ENCODE measurements at regions not wholly inside any gene's neighbourhood (a gene's known extent, or its start where the extent isn't known, plus 50 kb on each side); places are given as distances from the start of the nearest gene placed in this dataset.
A peak's percentile ranks its signal among the peaks of the same experiment; 100 is the strongest.

DNA sequence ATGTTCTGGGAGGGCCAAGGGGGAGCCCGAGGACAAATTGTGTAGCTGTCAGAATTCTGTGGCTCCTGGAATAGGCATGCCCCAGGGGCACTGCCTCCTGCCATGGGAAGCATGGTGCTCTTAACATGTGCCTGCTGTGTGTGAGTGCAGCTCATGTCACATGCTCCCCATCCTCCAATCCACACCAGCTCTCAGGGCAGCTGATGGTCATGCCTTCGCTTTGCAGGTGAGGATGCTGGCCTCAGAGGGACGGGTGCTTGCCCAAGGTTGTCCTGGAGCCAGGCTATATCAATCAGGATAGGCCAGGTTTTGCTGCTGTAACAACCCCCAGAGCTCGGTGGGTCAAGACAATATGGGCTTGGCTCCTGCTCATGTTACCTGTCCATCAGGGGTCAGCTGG is 303.4 kb downstream of the RPS24 start:
- DNase-seq, result no peak
- Histone ChIP-seq H3K9ac (no peak overlapping the region), H4K20me1 (ENCODE audit: insufficient read depth) (no peaks in the 10 kb centered on the region), H3K9me2 (no peaks in the 10 kb centered on the region), H3K36me3 (replicated peaks in 1 of 2; ENCODE audit: control insufficient read depth in 1 of 2, insufficient read depth in 2 of 2, low read length in 1 of 2) (no peaks in the 10 kb centered on the region), H2AFZ (ENCODE audit: low read depth) (no peak overlapping the region), H3K4me2 (no peak overlapping the region), H3K4me1 (ENCODE audit: control insufficient read depth in 1 of 2, insufficient read depth in 2 of 2, low read depth in 1 of 2, low read length in 1 of 2) (peaks cover 19 to 25% of the 10 kb centered on the region in 2 experiments; a peak in 2 of 4 replicates), H3F3A (replicated peaks; ENCODE audit: insufficient read depth) (peaks cover 19% of the 10 kb centered on the region), H3K27ac (ENCODE audit: low read depth in 2 of 2, low read length in 1 of 2) (peak overlapping the region; percentile 84 to 86; a peak in 3 of 4 replicates), H3K4me3 (ENCODE audit: low read depth in 2 of 2, low read length in 1 of 2) (no peak overlapping the region), H3K9me3 (no peaks in the 10 kb centered on the region), H3K27me3 (ENCODE audit: insufficient read depth) (no peaks in the 10 kb centered on the region), H3K79me2 (ENCODE audit: insufficient read depth) (no peaks in the 10 kb centered on the region)
- no peak for TF ChIP-seq EP300 (IDR thresholded peaks at IDR 0.05; ENCODE audit: borderline replicate concordance in 1 of 2, low read depth in 1 of 2, low read length in 1 of 2)
- POLR2A ChIA-PET, result no interaction called here
- CTCF ChIA-PET, result interaction anchor here (1.1 to 1.3 kb wide), 2 partner anchors 25 to 33 kb away, joined by 3 read pairs; no protein-coding TSS in a partner anchor
- 94% methylated on average over 2 of the region's 4 CpGs for WGBS (ENCODE audit: low lambda C conversion rate)

DNA sequence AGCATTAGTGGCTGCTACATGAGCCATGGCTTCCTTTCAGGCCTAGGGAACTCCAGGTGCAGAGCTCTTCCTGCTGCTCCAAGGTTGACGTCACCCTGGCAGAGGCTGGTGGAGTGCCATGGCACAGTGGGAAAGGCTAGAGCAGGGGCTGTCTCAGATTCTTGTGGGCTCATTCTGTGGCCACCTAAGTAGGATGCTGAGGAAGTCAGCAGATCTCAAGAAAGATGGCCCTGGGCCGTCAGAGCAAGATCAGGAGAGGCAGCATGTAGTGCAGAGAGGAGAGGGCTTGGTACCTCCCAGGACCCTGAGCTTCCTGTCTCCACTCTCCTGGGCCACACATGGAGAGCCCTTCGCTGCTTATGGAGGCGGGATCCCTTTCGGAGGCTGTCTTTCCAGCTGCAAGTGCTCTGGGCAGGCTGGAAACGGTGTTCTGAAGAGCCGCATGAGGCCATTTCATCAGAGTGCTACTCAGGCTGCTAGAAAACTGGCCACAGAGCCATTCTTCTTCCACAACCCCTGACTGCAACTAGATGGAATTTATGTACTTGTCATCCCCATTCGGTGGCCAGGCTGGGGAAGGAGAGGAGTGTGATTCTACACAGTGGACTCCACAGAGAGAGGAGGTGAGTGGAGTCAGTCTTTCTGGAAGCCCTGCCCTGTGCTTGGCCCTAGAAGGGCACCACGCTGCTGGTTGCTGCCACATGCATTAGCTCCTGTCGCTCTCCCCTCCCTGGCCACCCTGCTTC is 304.2 kb downstream of the RPS24 start:
- H3K27me3 ChIP-seq (ENCODE audit: insufficient read depth), result no peaks in the 10 kb centered on the region
- no peak overlapping the region for H2AFZ ChIP-seq (ENCODE audit: low read depth)
- WGBS (ENCODE audit: low lambda C conversion rate), result 72% methylated on average over 5 of the region's 10 CpGs
- H4K20me1 ChIP-seq (ENCODE audit: insufficient read depth), result no peaks in the 10 kb centered on the region
- ChIA-PET POLR2A (no interaction called here), CTCF (interaction anchor here (1.1 kb wide), 1 partner anchor 34 kb away, joined by 3 read pairs; no protein-coding TSS in a partner anchor)
- H3K27ac ChIP-seq (ENCODE audit: low read depth in 2 of 2, low read length in 1 of 2), result no peak overlapping the region; a peak in 1 of 4 replicates
- no peak overlapping the region for H3K4me2 ChIP-seq
- H3K36me3 ChIP-seq (replicated peaks in 1 of 2; ENCODE audit: control insufficient read depth in 1 of 2, insufficient read depth in 2 of 2, low read length in 1 of 2), result no peaks in the 10 kb centered on the region
- DNase-seq, result no peak
- no peaks in the 10 kb centered on the region for H3K79me2 ChIP-seq (ENCODE audit: insufficient read depth)
- peaks cover 19% of the 10 kb centered on the region for H3F3A ChIP-seq (replicated peaks; ENCODE audit: insufficient read depth)
- no peaks in the 10 kb centered on the region for H3K9me2 ChIP-seq
- no peaks in the 10 kb centered on the region for H3K9me3 ChIP-seq
- no peak overlapping the region for H3K9ac ChIP-seq
- no peak overlapping the region for H3K4me3 ChIP-seq (ENCODE audit: low read depth in 2 of 2, low read length in 1 of 2)
- H3K4me1 ChIP-seq (ENCODE audit: control insufficient read depth in 1 of 2, insufficient read depth in 2 of 2, low read depth in 1 of 2, low read length in 1 of 2), result peaks cover 17 to 18% of the 10 kb centered on the region in 2 experiments; a peak in 2 of 4 replicates
- TF ChIP-seq GATA2 (CRISPR knock-in tag; IDR thresholded peaks at IDR 0.05), result no peak
- no peak for TF ChIP-seq NRF1 (IDR thresholded peaks at IDR 0.05; ENCODE audit: low read depth, low read length)
- TF ChIP-seq TAF1 (IDR thresholded peaks at IDR 0.05; ENCODE audit: borderline replicate concordance, low read depth, low read length), result no peak
- TF ChIP-seq, protein P1, sequence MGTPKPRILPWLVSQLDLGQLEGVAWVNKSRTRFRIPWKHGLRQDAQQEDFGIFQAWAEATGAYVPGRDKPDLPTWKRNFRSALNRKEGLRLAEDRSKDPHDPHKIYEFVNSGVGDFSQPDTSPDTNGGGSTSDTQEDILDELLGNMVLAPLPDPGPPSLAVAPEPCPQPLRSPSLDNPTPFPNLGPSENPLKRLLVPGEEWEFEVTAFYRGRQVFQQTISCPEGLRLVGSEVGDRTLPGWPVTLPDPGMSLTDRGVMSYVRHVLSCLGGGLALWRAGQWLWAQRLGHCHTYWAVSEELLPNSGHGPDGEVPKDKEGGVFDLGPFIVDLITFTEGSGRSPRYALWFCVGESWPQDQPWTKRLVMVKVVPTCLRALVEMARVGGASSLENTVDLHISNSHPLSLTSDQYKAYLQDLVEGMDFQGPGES (IDR thresholded peaks at IDR 0.05; ENCODE audit: low read depth, low read length), result no peak
- TF ChIP-seq SMC3 (IDR thresholded peaks at IDR 0.05; ENCODE audit: low read depth, low read length), result no peak
- TF ChIP-seq EZH2phosphoT487 (IDR thresholded peaks at IDR 0.05; ENCODE audit: borderline replicate concordance, low read depth), result no peak
- TF ChIP-seq TCF12 (IDR thresholded peaks at IDR 0.05), result no peak
- TF ChIP-seq RAD21 (IDR thresholded peaks at IDR 0.05; ENCODE audit: low read length), result no peak
- TF ChIP-seq, protein P2, sequence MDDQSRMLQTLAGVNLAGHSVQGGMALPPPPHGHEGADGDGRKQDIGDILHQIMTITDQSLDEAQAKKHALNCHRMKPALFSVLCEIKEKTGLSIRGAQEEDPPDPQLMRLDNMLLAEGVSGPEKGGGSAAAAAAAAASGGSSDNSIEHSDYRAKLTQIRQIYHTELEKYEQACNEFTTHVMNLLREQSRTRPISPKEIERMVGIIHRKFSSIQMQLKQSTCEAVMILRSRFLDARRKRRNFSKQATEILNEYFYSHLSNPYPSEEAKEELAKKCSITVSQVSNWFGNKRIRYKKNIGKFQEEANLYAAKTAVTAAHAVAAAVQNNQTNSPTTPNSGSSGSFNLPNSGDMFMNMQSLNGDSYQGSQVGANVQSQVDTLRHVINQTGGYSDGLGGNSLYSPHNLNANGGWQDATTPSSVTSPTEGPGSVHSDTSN (IDR thresholded peaks at IDR 0.05), result no peak
- TF ChIP-seq FOXJ3 (CRISPR knock-in tag; IDR thresholded peaks at IDR 0.05), result no peak
- TF ChIP-seq NFIC (IDR thresholded peaks at IDR 0.05; ENCODE audit: borderline replicate concordance), result no peak
- TF ChIP-seq JUND (IDR thresholded peaks at IDR 0.05), result no peak
- TF ChIP-seq FOSL2 (IDR thresholded peaks at IDR 0.05; ENCODE audit: borderline replicate concordance, low read depth), result no peak
- TF ChIP-seq, protein P3, sequence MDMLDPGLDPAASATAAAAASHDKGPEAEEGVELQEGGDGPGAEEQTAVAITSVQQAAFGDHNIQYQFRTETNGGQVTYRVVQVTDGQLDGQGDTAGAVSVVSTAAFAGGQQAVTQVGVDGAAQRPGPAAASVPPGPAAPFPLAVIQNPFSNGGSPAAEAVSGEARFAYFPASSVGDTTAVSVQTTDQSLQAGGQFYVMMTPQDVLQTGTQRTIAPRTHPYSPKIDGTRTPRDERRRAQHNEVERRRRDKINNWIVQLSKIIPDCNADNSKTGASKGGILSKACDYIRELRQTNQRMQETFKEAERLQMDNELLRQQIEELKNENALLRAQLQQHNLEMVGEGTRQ (IDR thresholded peaks at IDR 0.05; ENCODE audit: borderline replicate concordance, low read depth, low read length), result no peak
- no peak for TF ChIP-seq MXI1 (IDR thresholded peaks at IDR 0.05; ENCODE audit: low read depth, low read length)
- no peak for TF ChIP-seq FOXM1 (IDR thresholded peaks at IDR 0.05; ENCODE audit: low read depth)
- TF ChIP-seq, protein P4, sequence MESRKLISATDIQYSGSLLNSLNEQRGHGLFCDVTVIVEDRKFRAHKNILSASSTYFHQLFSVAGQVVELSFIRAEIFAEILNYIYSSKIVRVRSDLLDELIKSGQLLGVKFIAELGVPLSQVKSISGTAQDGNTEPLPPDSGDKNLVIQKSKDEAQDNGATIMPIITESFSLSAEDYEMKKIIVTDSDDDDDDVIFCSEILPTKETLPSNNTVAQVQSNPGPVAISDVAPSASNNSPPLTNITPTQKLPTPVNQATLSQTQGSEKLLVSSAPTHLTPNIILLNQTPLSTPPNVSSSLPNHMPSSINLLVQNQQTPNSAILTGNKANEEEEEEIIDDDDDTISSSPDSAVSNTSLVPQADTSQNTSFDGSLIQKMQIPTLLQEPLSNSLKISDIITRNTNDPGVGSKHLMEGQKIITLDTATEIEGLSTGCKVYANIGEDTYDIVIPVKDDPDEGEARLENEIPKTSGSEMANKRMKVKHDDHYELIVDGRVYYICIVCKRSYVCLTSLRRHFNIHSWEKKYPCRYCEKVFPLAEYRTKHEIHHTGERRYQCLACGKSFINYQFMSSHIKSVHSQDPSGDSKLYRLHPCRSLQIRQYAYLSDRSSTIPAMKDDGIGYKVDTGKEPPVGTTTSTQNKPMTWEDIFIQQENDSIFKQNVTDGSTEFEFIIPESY (IDR thresholded peaks at IDR 0.05; ENCODE audit: borderline replicate concordance, low read depth), result no peak
- TF ChIP-seq, protein P5, sequence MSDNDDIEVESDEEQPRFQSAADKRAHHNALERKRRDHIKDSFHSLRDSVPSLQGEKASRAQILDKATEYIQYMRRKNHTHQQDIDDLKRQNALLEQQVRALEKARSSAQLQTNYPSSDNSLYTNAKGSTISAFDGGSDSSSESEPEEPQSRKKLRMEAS (IDR thresholded peaks at IDR 0.05; ENCODE audit: low read depth), result no peak
